ENCODE measurements at regions not wholly inside any gene's neighbourhood (a gene's known extent, or its start where the extent isn't known, plus 50 kb on each side); places are given as distances from the start of the nearest gene placed in this dataset.

GRCh38 chr7:115749924-115750323 is 280.6 kb downstream of the TFEC start:
- Histone ChIP-seq H3K36me3 (ENCODE audit: control insufficient read depth in 2 of 2, extremely low read depth in 1 of 2, insufficient read depth in 2 of 2, low read length in 2 of 2) (no peaks in the 10 kb centered on the region), H3K4me1 (ENCODE audit: control insufficient read depth, extremely low read depth, insufficient read depth, low read length) (no peaks in the 10 kb centered on the region), H3K4me2 (ENCODE audit: insufficient read depth, low read length) (no peak overlapping the region), H3K79me2 (ENCODE audit: control insufficient read depth, insufficient read depth, low read length) (no peaks in the 10 kb centered on the region), H3K9ac (replicated peaks; ENCODE audit: extremely low read depth, insufficient read depth, low read length) (no peak overlapping the region), H3K4me3 (replicated peaks in 1 of 3; ENCODE audit: insufficient read depth in 1 of 3, low read depth in 1 of 3, low read length in 3 of 3) (no peak overlapping the region), H3K27ac (ENCODE audit: insufficient read depth, low read depth, low read length) (no peak overlapping the region), H2AFZ (ENCODE audit: low read depth, low read length) (peak overlapping the region; percentile 51), H4K20me1 (replicated peaks; ENCODE audit: control insufficient read depth, extremely low read depth, insufficient read depth, low read length) (no peaks in the 10 kb centered on the region), H3K9me3 (replicated peaks; ENCODE audit: control insufficient read depth, insufficient read depth, low read length) (no peaks in the 10 kb centered on the region), H3K27me3 (ENCODE audit: control insufficient read depth in 2 of 2, insufficient read depth in 2 of 2, low read length in 2 of 2) (no peaks in the 10 kb centered on the region), H3K9me1 (replicated peaks; ENCODE audit: control insufficient read depth, extremely low read depth, insufficient read depth, low read length) (no peaks in the 10 kb centered on the region)
- BruUV-seq (replicated peaks): no TSS peak
- TF ChIP-seq POLR2AphosphoS5 (IDR thresholded peaks at IDR 0.05; ENCODE audit: insufficient read depth, low read depth, low read length) (no peak), FOS (IDR thresholded peaks at IDR 0.05; ENCODE audit: borderline replicate concordance, insufficient read depth, low read length) (no peak)
- intact Hi-C loops (cut with micrococcal nuclease) (loop anchor here (2.0 kb wide), 1 partner anchor 1667 kb away; no protein-coding TSS in a partner anchor), dilution Hi-C loops (cut with MboI; ENCODE audit: extremely low pct_ligation_motif_present, low sequenced_read_pairs) (no loop called here)
- POLR2A ChIA-PET: no interaction called here
- DNase-seq (ENCODE audit: low read depth, low spot score) (no peak), FAIRE-seq (no peak)
- CTCF ChIA-PET: interaction anchor here (0.9 to 2.0 kb wide), 2 partner anchors 13 to 884 kb away, joined by 3 to 8 read pairs; no protein-coding TSS in a partner anchor

- H3K9ac ChIP-seq (replicated peaks; ENCODE audit: extremely low read depth, insufficient read depth, low read length): no peak overlapping the region
- no peak overlapping the region for H2AFZ ChIP-seq (ENCODE audit: low read depth, low read length)
- no peaks in the 10 kb centered on the region for H3K9me1 ChIP-seq (replicated peaks; ENCODE audit: control insufficient read depth, extremely low read depth, insufficient read depth, low read length)
- ChIA-PET POLR2A (no interaction called here), CTCF (interaction anchor here (0.7 to 2.0 kb wide), 2 partner anchors 10 to 883 kb away, joined by 3 to 8 read pairs; no protein-coding TSS in a partner anchor)
- intact Hi-C loops (cut with micrococcal nuclease): loop anchor here (2.0 kb wide), 1 partner anchor 1665 kb away; no protein-coding TSS in a partner anchor
- TF ChIP-seq MAX (IDR thresholded peaks at IDR 0.05; ENCODE audit: insufficient read depth, insufficient read length) (no peak), MYC (IDR thresholded peaks at IDR 0.05; ENCODE audit: low read depth, low read length) (no peak), FOS (IDR thresholded peaks at IDR 0.05; ENCODE audit: borderline replicate concordance, insufficient read depth, low read length) (no peak), CTCF (IDR thresholded peaks at IDR 0.05; ENCODE audit: extremely low read depth in 1 of 2, insufficient read depth in 1 of 2, low read depth in 1 of 2, low read length in 2 of 2) (no peak), POLR2AphosphoS5 (IDR thresholded peaks at IDR 0.05; ENCODE audit: insufficient read depth, low read depth, low read length) (no peak), EZH2 (IDR thresholded peaks at IDR 0.05; ENCODE audit: borderline replicate concordance, low read depth, low read length, severe bottlenecking) (no peak), GATA2 (IDR thresholded peaks at IDR 0.05; ENCODE audit: insufficient read depth, insufficient read length, low read depth, low read length) (no peak), POLR2A (IDR thresholded peaks at IDR 0.05; ENCODE audit: low read depth, low read length) (no peak), JUN (IDR thresholded peaks at IDR 0.05; ENCODE audit: borderline replicate concordance, insufficient read depth, insufficient read length, low read depth) (no peak)
- no peak overlapping the region for H3K4me2 ChIP-seq (ENCODE audit: insufficient read depth, low read length)
- no peaks in the 10 kb centered on the region for H3K79me2 ChIP-seq (ENCODE audit: control insufficient read depth, insufficient read depth, low read length)
- H3K9me3 ChIP-seq (replicated peaks; ENCODE audit: control insufficient read depth, insufficient read depth, low read length): no peaks in the 10 kb centered on the region
- H3K27ac ChIP-seq (ENCODE audit: insufficient read depth, low read depth, low read length): no peak overlapping the region
- H3K4me1 ChIP-seq (ENCODE audit: control insufficient read depth, extremely low read depth, insufficient read depth, low read length): no peaks in the 10 kb centered on the region
- DNase-seq (ENCODE audit: low read depth, low spot score): no peak
- no TSS peak for BruUV-seq (replicated peaks)
- no peaks in the 10 kb centered on the region for H3K36me3 ChIP-seq (ENCODE audit: control insufficient read depth in 2 of 2, extremely low read depth in 1 of 2, insufficient read depth in 2 of 2, low read length in 2 of 2)
- no peak overlapping the region for H3K4me3 ChIP-seq (replicated peaks in 1 of 3; ENCODE audit: insufficient read depth in 1 of 3, low read depth in 1 of 3, low read length in 3 of 3)
- dilution Hi-C loops (cut with MboI; ENCODE audit: extremely low pct_ligation_motif_present, low sequenced_read_pairs): no loop called here
- H3K27me3 ChIP-seq (ENCODE audit: control insufficient read depth in 2 of 2, insufficient read depth in 2 of 2, low read length in 2 of 2): no peaks in the 10 kb centered on the region
- H4K20me1 ChIP-seq (replicated peaks; ENCODE audit: control insufficient read depth, extremely low read depth, insufficient read depth, low read length): no peaks in the 10 kb centered on the region
- peak; percentile 61 for FAIRE-seq
Measured at GRCh38 chr7:115748123-115748738, 282.3 kb downstream of the TFEC start.

Measured in endothelial cell of umbilical vein (primary cell).